Breast epithelium (tissue), 4 donors: ENCODE measurements at regions not wholly inside any gene's neighbourhood (a gene's known extent, or its start where the extent isn't known, plus 50 kb on each side); places are given as distances from the start of the nearest gene placed in this dataset.

Experiments used
- DNase-seq, 2 donors: peaks; one replicate each; pipeline ENCODE4 v3.0.0-alpha.2; 2019; ENCODE audit warnings: low spot score in 2 of 2
- H3K27ac ChIP-seq, 2 donors: fragments of 200-600 bp; sonication (generic) in 1 of 2; one replicate each; pipeline ENCODE4 v1.5.1; 2016 to 2019; ENCODE audit warnings: mild to moderate bottlenecking in 1 of 2
- H3K27me3 ChIP-seq, 2 donors: fragments of 200-600 bp; sonication (generic) in 1 of 2; one replicate each; pipeline versions ENCODE4 v1.5.1 to v1.6.0; 2017 to 2019; ENCODE audit warnings: control low read depth in 1 of 2, mild to moderate bottlenecking in 1 of 2
- H3K36me3 ChIP-seq: fragments of 200-600 bp; one replicate; pipeline ENCODE4 v1.5.1; 2019
- H3K4me1 ChIP-seq, 2 donors: fragments of 200-600 bp; sonication (generic); one replicate each; pipeline ENCODE4 v1.5.1; 2016 to 2019; ENCODE audit warnings: control low read depth in 1 of 2
- H3K4me3 ChIP-seq, 3 donors: fragments of 200-600 bp; sonication (generic); 1 replicate in 2 of 3; 2 replicates in 1 of 3; pipeline ENCODE4 v1.5.1; 2016 to 2019; ENCODE audit warnings: mild to moderate bottlenecking in 3 of 3, moderate library complexity in 2 of 3
- H3K9me3 ChIP-seq, 2 donors: fragments of 200-600 bp; sonication (generic) in 1 of 2; one replicate each; pipeline ENCODE4 v1.5.1; 2016 to 2019; ENCODE audit warnings: control low read depth in 1 of 2
- POLR2A ChIP-seq: fragments of 450-650 bp; IDR thresholded peaks from one replicate; pipeline ENCODE4 v1.6.1; 2016; ENCODE audit warnings: antibody characterized with exemption, mild to moderate bottlenecking, moderate library complexity
- POLR2AphosphoS5 ChIP-seq, 3 donors: sonication (generic); formaldehyde crosslinking; IDR thresholded peaks; one replicate each; pipeline ENCODE4 v1.6.1; 2017; ENCODE audit warnings: antibody characterized with exemption in 3 of 3
- intact Hi-C: fragments of 100-400 bp; cut with DNase I; formaldehyde crosslinking; loops from one replicate; pipeline ENCODE4 v1.15.1; 2023; ENCODE audit warnings: low total_unique reads
- TF ChIP-seq, protein P1 (sequence below), 3 donors: fragments of 450-650 bp; IDR thresholded peaks; one replicate each; pipeline ENCODE4 v1.5.1; 2016 to 2017; ENCODE audit warnings: antibody characterized with exemption in 3 of 3, mild to moderate bottlenecking in 3 of 3, moderate library complexity in 3 of 3

DNA sequence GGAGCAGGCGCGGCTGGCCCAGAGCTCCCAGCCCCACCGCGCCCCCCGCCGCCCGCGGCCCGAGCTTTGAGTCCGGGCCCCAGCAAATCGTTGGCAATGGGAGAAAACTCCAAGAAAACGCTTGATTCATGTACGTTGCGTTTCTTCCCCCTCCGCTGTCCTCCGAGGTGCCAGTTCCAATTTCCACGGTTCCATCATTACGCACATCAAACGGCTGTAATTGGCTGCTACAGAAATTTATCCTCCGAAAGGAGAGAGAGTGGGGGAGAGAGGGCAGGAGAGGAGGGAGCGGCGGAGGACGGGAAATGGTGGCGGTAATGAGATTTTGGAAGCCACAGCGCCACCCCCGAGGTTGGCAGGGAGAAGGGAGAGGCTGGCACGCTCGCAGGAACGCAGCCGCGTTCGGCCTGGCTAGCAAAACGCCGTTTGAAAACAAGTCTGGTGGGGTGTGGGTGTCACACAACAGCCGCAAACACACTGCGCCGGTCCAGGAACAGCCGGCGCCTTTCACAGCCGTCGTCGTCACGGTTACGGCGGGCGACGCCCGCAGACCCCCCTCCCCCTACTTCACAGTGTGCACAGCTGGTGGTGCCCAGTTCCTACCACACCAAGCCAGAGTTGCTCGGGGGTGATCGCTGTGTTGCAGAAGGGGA, 57.5 kb downstream of the UNCX start:
- DNase-seq, result no peak
- no peak overlapping the region for H3K27ac ChIP-seq

DNA sequence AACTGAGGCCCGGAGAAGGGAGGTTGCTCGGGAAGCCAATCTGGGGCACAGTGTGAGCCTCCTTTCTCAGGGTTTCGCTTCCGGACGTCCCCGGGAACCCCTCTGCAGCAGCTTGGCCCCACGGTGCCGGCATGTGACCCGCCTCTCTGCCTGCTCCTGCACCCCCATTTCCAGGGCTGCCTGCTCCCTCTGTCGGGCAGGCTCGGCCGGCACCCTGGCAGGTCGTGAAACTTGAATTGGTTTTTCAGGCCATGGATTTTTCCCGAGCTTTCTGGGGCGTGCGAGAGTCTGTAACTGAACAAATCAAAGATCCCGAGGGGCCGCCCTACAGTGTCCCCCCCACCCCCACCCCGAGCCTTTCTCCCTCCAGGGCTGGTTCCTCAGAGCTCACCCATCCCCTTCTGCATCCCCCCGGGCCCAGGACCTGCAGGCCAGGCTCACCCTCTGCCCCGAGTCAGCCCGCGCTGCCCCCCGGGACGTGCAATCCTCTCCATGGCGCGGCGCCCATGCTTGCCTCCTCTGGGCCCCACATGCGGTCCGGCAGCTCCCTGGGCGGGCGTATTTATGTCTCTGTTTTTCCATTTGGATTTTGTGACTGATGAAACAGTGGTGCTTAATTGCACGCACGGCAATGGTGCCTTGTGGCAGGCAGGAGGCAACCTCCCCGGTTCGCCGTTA, 58.1 kb downstream of the UNCX start:
- intact Hi-C loops, result no loop called here
- Histone ChIP-seq H3K4me1 (no peaks in the 10 kb centered on the region), H3K27me3 (peaks cover 0 to 89% of the 10 kb centered on the region in 2 donors), H3K9me3 (no peaks in the 10 kb centered on the region), H3K4me3 (peak overlapping the region; percentile 25 to 62 (median 35)), H3K36me3 (no peaks in the 10 kb centered on the region), H3K27ac (no peak overlapping the region)
- no peak for TF ChIP-seq POLR2AphosphoS5 (IDR thresholded peaks at IDR 0.05)
- TF ChIP-seq, protein P1, sequence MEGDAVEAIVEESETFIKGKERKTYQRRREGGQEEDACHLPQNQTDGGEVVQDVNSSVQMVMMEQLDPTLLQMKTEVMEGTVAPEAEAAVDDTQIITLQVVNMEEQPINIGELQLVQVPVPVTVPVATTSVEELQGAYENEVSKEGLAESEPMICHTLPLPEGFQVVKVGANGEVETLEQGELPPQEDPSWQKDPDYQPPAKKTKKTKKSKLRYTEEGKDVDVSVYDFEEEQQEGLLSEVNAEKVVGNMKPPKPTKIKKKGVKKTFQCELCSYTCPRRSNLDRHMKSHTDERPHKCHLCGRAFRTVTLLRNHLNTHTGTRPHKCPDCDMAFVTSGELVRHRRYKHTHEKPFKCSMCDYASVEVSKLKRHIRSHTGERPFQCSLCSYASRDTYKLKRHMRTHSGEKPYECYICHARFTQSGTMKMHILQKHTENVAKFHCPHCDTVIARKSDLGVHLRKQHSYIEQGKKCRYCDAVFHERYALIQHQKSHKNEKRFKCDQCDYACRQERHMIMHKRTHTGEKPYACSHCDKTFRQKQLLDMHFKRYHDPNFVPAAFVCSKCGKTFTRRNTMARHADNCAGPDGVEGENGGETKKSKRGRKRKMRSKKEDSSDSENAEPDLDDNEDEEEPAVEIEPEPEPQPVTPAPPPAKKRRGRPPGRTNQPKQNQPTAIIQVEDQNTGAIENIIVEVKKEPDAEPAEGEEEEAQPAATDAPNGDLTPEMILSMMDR (IDR thresholded peaks at IDR 0.05), result no peak
- no peak for TF ChIP-seq POLR2A
- DNase-seq, result no peak

More for the DNA sequence above, 57.5 kb downstream of the UNCX start:
- Histone ChIP-seq H3K36me3 (no peaks in the 10 kb centered on the region), H3K4me3 (peak overlapping the region; percentile 25 to 62 (median 35)), H3K27me3 (peaks cover 0 to 92% of the 10 kb centered on the region in 2 donors), H3K9me3 (no peaks in the 10 kb centered on the region), H3K4me1 (no peaks in the 10 kb centered on the region)
- TF ChIP-seq, protein P1 (IDR thresholded peaks at IDR 0.05), result no peak
- TF ChIP-seq POLR2AphosphoS5 (IDR thresholded peaks at IDR 0.05) (no peak), POLR2A (no peak)
- intact Hi-C loops, result no loop called here

DNA sequence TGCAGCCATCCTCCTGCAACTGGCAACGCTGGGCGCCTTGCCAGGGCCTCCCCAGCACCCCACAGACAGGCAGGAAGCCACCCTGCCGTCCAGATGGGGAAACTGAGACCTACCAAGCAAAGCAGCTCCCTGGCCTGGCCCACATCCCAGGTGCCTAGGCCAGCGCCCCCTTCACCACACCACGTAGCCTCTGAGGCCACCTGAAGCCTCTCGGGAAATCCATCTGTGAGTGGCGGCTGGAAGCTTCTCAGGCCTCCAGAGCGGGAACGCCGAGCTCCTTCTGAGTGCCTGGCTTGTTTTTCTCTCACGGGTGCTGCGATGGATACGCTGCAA, 58.7 kb downstream of the UNCX start:
- TF ChIP-seq, protein P1 (IDR thresholded peaks at IDR 0.05), result no peak
- no peak for TF ChIP-seq POLR2AphosphoS5 (IDR thresholded peaks at IDR 0.05)
- TF ChIP-seq POLR2A, result no peak
- H3K27me3 ChIP-seq, result peaks cover 0 to 89% of the 10 kb centered on the region in 2 donors
- H3K9me3 ChIP-seq, result no peaks in the 10 kb centered on the region
- H3K4me3 ChIP-seq, result peak overlapping the region in 2 of 3 donors; percentile 35 to 62
- no peaks in the 10 kb centered on the region for H3K36me3 ChIP-seq
- intact Hi-C loops, result no loop called here
- H3K4me1 ChIP-seq, result no peaks in the 10 kb centered on the region
- H3K27ac ChIP-seq, result no peak overlapping the region
- no peak for DNase-seq

DNA sequence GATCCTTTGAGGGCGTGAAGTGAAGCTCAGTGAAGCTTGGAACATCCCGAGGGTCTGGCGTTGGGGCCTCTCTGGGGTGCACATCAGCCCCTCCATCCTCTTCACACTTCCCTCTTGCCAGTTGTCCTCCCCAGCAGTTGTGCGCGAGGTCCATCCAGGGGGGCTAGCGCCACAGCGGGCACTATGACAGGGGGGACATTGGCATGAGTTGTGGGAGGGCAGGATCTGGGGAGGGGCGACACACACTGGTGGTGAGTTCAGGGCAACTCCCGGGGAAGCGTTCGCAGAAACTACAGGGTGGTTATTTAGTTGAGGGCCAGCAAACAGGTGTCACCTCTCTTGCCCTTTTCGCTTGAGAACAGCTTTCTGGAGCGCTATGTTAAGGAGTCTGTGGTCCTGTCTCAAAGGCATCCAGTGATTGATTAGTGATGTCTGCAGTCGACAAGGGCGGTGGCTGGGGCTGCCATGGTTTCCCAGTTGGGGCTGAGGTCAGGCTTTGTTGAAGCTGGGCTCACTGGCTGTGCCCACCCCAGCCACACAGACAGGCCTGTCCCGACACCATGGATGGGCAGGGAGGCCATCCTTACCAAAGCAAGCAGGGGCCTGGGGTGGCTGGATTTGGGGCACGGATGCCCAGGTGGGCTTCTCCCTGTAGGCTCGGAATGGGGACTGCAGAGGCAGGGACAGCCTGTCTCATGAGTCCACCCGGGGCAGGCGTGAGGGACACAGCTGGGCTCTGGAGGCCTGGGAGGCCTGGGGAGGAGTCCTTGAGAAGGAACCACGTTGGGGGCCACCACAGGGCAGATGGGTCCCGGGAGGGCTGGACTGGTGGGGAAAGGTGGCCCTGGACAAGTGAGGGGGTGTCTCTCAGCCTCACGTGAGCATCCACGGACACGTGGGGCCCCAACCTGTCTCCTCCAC, 59.4 kb downstream of the UNCX start:
- Histone ChIP-seq H3K9me3 (no peaks in the 10 kb centered on the region), H3K27ac (no peak overlapping the region), H3K36me3 (no peaks in the 10 kb centered on the region), H3K27me3 (peaks cover 0 to 90% of the 10 kb centered on the region in 2 donors), H3K4me3 (no peak overlapping the region), H3K4me1 (no peaks in the 10 kb centered on the region)
- DNase-seq, result no peak
- TF ChIP-seq, protein P1 (IDR thresholded peaks at IDR 0.05), result no peak
- no peak for TF ChIP-seq POLR2AphosphoS5 (IDR thresholded peaks at IDR 0.05)
- no peak for TF ChIP-seq POLR2A
- intact Hi-C loops, result no loop called here
